ENCODE measurements at regions not wholly inside any gene's neighbourhood (a gene's known extent, or its start where the extent isn't known, plus 50 kb on each side); places are given as distances from the start of the nearest gene placed in this dataset.

DNA sequence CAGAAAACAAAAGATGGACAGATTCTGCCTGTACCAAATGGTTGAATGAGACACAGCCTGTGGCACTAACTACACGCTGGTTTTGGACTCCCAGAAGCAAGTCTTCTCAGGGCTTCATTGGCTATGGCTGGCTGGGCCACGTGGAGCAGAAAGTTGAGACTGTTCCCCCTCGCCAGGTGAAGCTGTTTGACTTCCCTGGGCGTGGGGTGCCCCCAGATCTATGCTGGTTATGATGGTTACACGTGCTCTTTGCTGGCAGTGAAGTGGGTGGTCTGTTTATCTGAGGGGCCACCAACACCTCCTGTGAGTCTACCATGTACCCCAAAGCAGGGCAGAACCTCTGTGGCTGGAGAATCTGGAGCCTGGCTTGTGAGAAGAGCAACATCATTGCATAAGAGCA lies 60.3 kb upstream of the EPHA6 start:
- Histone ChIP-seq H3K4me2 (ENCODE audit: low read depth, low read length, poor library complexity, severe bottlenecking) (no peak overlapping the region), H3K9me2 (replicated peaks; ENCODE audit: insufficient read depth, low read length) (no peaks in the 10 kb centered on the region), H3K9ac (ENCODE audit: low read length) (no peak overlapping the region), H3F3A (ENCODE audit: insufficient read depth) (no peaks in the 10 kb centered on the region), H3K36me3 (ENCODE audit: low read length) (no peaks in the 10 kb centered on the region), H3K9me3 (ENCODE audit: insufficient read depth, low read length) (peaks cover 9% of the 10 kb centered on the region; the same call in 1 of the 2 replicates), H3K27me3 (ENCODE audit: low read length) (no peaks in the 10 kb centered on the region), H3K27ac (ENCODE audit: low read depth, low read length) (no peak overlapping the region), H2AFZ (ENCODE audit: low read depth, low read length, severe bottlenecking) (no peak overlapping the region), H3K79me2 (ENCODE audit: insufficient read depth, low read length) (no peaks in the 10 kb centered on the region), H3K4me3 (ENCODE audit: insufficient read depth, low read length, poor library complexity, severe bottlenecking) (no peak overlapping the region), H4K20me1 (ENCODE audit: low read depth, low read length) (no peaks in the 10 kb centered on the region)
- TF ChIP-seq EZH2phosphoT487 (conservative IDR thresholded peaks at IDR 0.05; ENCODE audit: low read length) (no peak), CTCF (IDR thresholded peaks at IDR 0.05; ENCODE audit: insufficient read depth, low read length, poor library complexity, severe bottlenecking) (no peak)

DNA sequence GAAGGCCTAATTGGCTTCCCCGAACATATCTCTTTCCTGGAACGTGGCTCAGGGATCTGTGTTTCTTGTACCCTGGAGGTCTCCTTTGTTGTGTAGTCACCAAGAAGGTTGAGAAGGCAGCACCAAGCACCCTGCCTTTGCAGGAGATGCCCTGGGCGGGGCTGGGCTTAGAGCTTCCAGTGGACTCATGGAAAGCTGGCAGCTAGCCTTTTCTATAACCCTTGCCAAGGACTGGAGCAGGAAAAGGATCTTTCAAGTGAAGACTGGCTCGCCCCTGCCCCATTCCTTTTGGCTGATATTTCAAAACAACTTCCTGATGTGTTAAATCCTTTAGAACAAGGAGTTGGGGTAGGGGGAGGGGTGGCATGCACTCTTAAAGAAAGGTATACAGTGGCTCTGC lies 58.9 kb upstream of the EPHA6 start:
- H3F3A ChIP-seq (ENCODE audit: insufficient read depth): no peaks in the 10 kb centered on the region
- no peak overlapping the region for H2AFZ ChIP-seq (ENCODE audit: low read depth, low read length, severe bottlenecking)
- no peak overlapping the region for H3K27ac ChIP-seq (ENCODE audit: low read depth, low read length)
- TF ChIP-seq CTCF (IDR thresholded peaks at IDR 0.05; ENCODE audit: insufficient read depth, low read length, poor library complexity, severe bottlenecking) (no peak), EZH2phosphoT487 (conservative IDR thresholded peaks at IDR 0.05; ENCODE audit: low read length) (no peak)
- H3K36me3 ChIP-seq (ENCODE audit: low read length): no peaks in the 10 kb centered on the region
- H3K27me3 ChIP-seq (ENCODE audit: low read length): no peaks in the 10 kb centered on the region
- no peaks in the 10 kb centered on the region for H3K79me2 ChIP-seq (ENCODE audit: insufficient read depth, low read length)
- no peak overlapping the region for H3K4me2 ChIP-seq (ENCODE audit: low read depth, low read length, poor library complexity, severe bottlenecking)
- no peaks in the 10 kb centered on the region for H4K20me1 ChIP-seq (ENCODE audit: low read depth, low read length)
- H3K9me2 ChIP-seq (replicated peaks; ENCODE audit: insufficient read depth, low read length): no peaks in the 10 kb centered on the region
- no peak overlapping the region for H3K4me3 ChIP-seq (ENCODE audit: insufficient read depth, low read length, poor library complexity, severe bottlenecking)
- no peak overlapping the region for H3K9ac ChIP-seq (ENCODE audit: low read length)
- peaks cover 3% of the 10 kb centered on the region; the same call in 1 of the 2 replicates for H3K9me3 ChIP-seq (ENCODE audit: insufficient read depth, low read length)

GRCh38 chr3:96756516-96756915 lies 57.9 kb upstream of the EPHA6 start:
- Histone ChIP-seq H3K27me3 (ENCODE audit: low read length) (no peaks in the 10 kb centered on the region), H3K4me2 (ENCODE audit: low read depth, low read length, poor library complexity, severe bottlenecking) (no peak overlapping the region), H3K4me3 (ENCODE audit: insufficient read depth, low read length, poor library complexity, severe bottlenecking) (no peak overlapping the region), H2AFZ (ENCODE audit: low read depth, low read length, severe bottlenecking) (no peak overlapping the region), H3K79me2 (ENCODE audit: insufficient read depth, low read length) (no peaks in the 10 kb centered on the region), H3K9me3 (ENCODE audit: insufficient read depth, low read length) (no peaks in the 10 kb centered on the region), H4K20me1 (ENCODE audit: low read depth, low read length) (no peaks in the 10 kb centered on the region), H3K27ac (ENCODE audit: low read depth, low read length) (no peak overlapping the region), H3K36me3 (ENCODE audit: low read length) (no peaks in the 10 kb centered on the region), H3K9me2 (replicated peaks; ENCODE audit: insufficient read depth, low read length) (no peaks in the 10 kb centered on the region), H3F3A (ENCODE audit: insufficient read depth) (no peaks in the 10 kb centered on the region), H3K9ac (ENCODE audit: low read length) (no peak overlapping the region)
- TF ChIP-seq CTCF (IDR thresholded peaks at IDR 0.05; ENCODE audit: insufficient read depth, low read length, poor library complexity, severe bottlenecking) (no peak), EZH2phosphoT487 (conservative IDR thresholded peaks at IDR 0.05; ENCODE audit: low read length) (no peak)

Measured in SU-DHL-6 (cell line).